HG02610 (cell line): ENCODE measurements at regions not wholly inside any gene's neighbourhood (a gene's known extent, or its start where the extent isn't known, plus 50 kb on each side); places are given as distances from the start of the nearest gene placed in this dataset.

Experiments used
- ATAC-seq: cut with Tn5 transposase; IDR thresholded peaks from one replicate; pipeline ENCODE4 v1.9.1; 2021; ENCODE audit warnings: mild to moderate bottlenecking, moderate library complexity; ENCODE audit not compliant: unreplicated experiment

- ATAC-seq = no peak
These were observed 712.2 kb upstream of the SEMA6A start for GRCh38 chr5:117286813-117287212.

GRCh38 chr5:117271656-117272055 is 697.0 kb upstream of the SEMA6A start:
- no peak for ATAC-seq

- ATAC-seq = no peak
These were observed 691.7 kb upstream of the SEMA6A start for GRCh38 chr5:117266280-117266679.

- no peak for ATAC-seq
These were observed 688.6 kb upstream of the SEMA6A start for GRCh38 chr5:117263231-117263630.

GRCh38 chr5:117262572-117263131 is 688.0 kb upstream of the SEMA6A start:
- no peak for ATAC-seq

GRCh38 chr5:117261948-117262571 is 687.4 kb upstream of the SEMA6A start:
- ATAC-seq = no peak

- ATAC-seq = no peak
These were observed 680.8 kb upstream of the SEMA6A start for GRCh38 chr5:117255211-117256027.

- ATAC-seq = no peak
These were observed 677.9 kb upstream of the SEMA6A start for GRCh38 chr5:117252566-117252965.

GRCh38 chr5:117249086-117249815 is 674.6 kb upstream of the SEMA6A start:
- no peak for ATAC-seq

- ATAC-seq = no peak
These were observed 671.8 kb upstream of the SEMA6A start for GRCh38 chr5:117246424-117246823.

GRCh38 chr5:117245130-117245529 is 670.5 kb upstream of the SEMA6A start:
- peak; percentile 58 for ATAC-seq

- peak; percentile 83 for ATAC-seq
These were observed 667.4 kb upstream of the SEMA6A start for GRCh38 chr5:117242028-117242427.

- ATAC-seq = no peak
These were observed 662.3 kb upstream of the SEMA6A start for GRCh38 chr5:117236941-117237340.

GRCh38 chr5:117235786-117236185 is 661.2 kb upstream of the SEMA6A start:
- ATAC-seq = no peak

GRCh38 chr5:117230375-117230774 is 655.8 kb upstream of the SEMA6A start:
- no peak for ATAC-seq

- ATAC-seq = no peak
These were observed 646.1 kb upstream of the SEMA6A start for GRCh38 chr5:117220730-117221129.

GRCh38 chr5:117218789-117219188 is 644.2 kb upstream of the SEMA6A start:
- ATAC-seq = no peak

- ATAC-seq = no peak
These were observed 638.2 kb upstream of the SEMA6A start for GRCh38 chr5:117212866-117213265.

- ATAC-seq = no peak
These were observed 636.2 kb upstream of the SEMA6A start for GRCh38 chr5:117210796-117211195.

GRCh38 chr5:117209479-117209878 is 634.9 kb upstream of the SEMA6A start:
- ATAC-seq = no peak

- ATAC-seq = no peak
These were observed 632.6 kb upstream of the SEMA6A start for GRCh38 chr5:117207088-117207668.
